H1 (cell line): ENCODE measurements at regions not wholly inside any gene's neighbourhood (a gene's known extent, or its start where the extent isn't known, plus 50 kb on each side); places are given as distances from the start of the nearest gene placed in this dataset.

ENCODE experiments used
- CTCF ChIA-PET: fragments of 300-600 bp; sonication (Branson Sonifier 250); formaldehyde crosslinking; loops from one replicate; lab custom pipeline; 2021; ENCODE audit not compliant: partially characterized antibody; lab: Charles Lee
- POLR2A ChIA-PET: fragments of 300-600 bp; sonication (Branson Sonifier 250); formaldehyde crosslinking; loops from one replicate; lab custom pipeline; 2021; ENCODE audit warnings: inconsistent platforms; ENCODE audit not compliant: partially characterized antibody; lab: Charles Lee
- DNase-seq, 2 experiments: peaks; one replicate each; pipeline versions ENCODE4 v3.0.0 to v3.0.0-alpha.2; 2010 to 2022; ENCODE audit warnings: low spot score in 2 of 2, low read depth in 1 of 2, mixed read lengths in 1 of 2
- FAIRE-seq: peaks from 2 replicates; lab custom pipeline; 2011; peaks lifted over from hg19 to GRCh38; lab: Jason Lieb, UNC
- H2AFZ ChIP-seq: 2 replicates; pipeline ENCODE4 v1.8.1; 2012; ENCODE audit warnings: low read length, inconsistent platforms
- H2AK5ac ChIP-seq: 2 replicates; pipeline ENCODE4 v1.6.1; 2013; ENCODE audit warnings: low read depth, low read length
- H2BK120ac ChIP-seq: replicated peaks from 2 replicates; pipeline ENCODE3; 2013; ENCODE audit warnings: low read depth, low read length, inconsistent platforms
- H2BK12ac ChIP-seq: 2 replicates; pipeline ENCODE4 v1.6.1; 2013; ENCODE audit warnings: low read depth, low read length
- H2BK15ac ChIP-seq: 2 replicates; pipeline ENCODE4 v1.6.1; 2013; ENCODE audit warnings: low read length
- H2BK20ac ChIP-seq: 2 replicates; pipeline ENCODE4 v1.6.1; 2013; ENCODE audit warnings: low read length
- H2BK5ac ChIP-seq: 2 replicates; pipeline ENCODE4 v1.6.1; 2013; ENCODE audit warnings: low read depth, low read length
- H3K14ac ChIP-seq: 2 replicates; pipeline ENCODE4 v1.6.1; 2013; ENCODE audit warnings: inconsistent platforms; ENCODE audit not compliant: insufficient read length
- H3K18ac ChIP-seq: 2 replicates; pipeline ENCODE4 v1.6.1; 2013; ENCODE audit warnings: low read length; ENCODE audit errors: extremely low read depth
- H3K23ac ChIP-seq: 2 replicates; pipeline ENCODE4 v1.6.1; 2013; ENCODE audit warnings: inconsistent platforms; ENCODE audit not compliant: insufficient read length
- H3K23me2 ChIP-seq: 2 replicates; pipeline ENCODE4 v1.6.1; 2013; ENCODE audit warnings: low read depth, low read length
- H3K27ac ChIP-seq: 2 replicates; pipeline ENCODE4 v1.6.1; 2011; ENCODE audit warnings: low read depth, low read length, inconsistent platforms
- H3K27me3 ChIP-seq, 4 experiments: replicated peaks in 1 of 4; 1 replicate in 1 of 4; 2 replicates in 3 of 4; pipeline versions ENCODE4 v1.6.1 to v1.8.1; 2011 to 2013; ENCODE audit warnings: low read length in 3 of 4, mild to moderate bottlenecking in 3 of 4, inconsistent platforms in 2 of 4, mixed read lengths in 2 of 4, moderate library complexity in 1 of 4; ENCODE audit not compliant: control insufficient read depth in 3 of 4, insufficient read depth in 3 of 4; ENCODE audit errors: extremely low read depth in 1 of 4
- H3K36me3 ChIP-seq, 4 experiments: 2 replicates each; pipeline versions ENCODE4 v1.6.1 to v1.8.1; 2011 to 2013; ENCODE audit warnings: mild to moderate bottlenecking in 4 of 4, low read length in 3 of 4, moderate library complexity in 2 of 4, control low read depth in 1 of 4, inconsistent platforms in 1 of 4; ENCODE audit not compliant: insufficient read depth in 4 of 4, control insufficient read depth in 2 of 4
- H3K4ac ChIP-seq: replicated peaks from 2 replicates; pipeline ENCODE3; 2013; ENCODE audit warnings: low read length, low read depth, mixed read lengths, inconsistent platforms; ENCODE audit not compliant: insufficient read length
- H3K4me1 ChIP-seq, 4 experiments: replicated peaks in 1 of 4; 1 replicate in 1 of 4; 2 replicates in 3 of 4; pipeline versions ENCODE4 v1.6.1 to v1.8.1; 2011 to 2013; ENCODE audit warnings: low read length in 3 of 4, inconsistent platforms in 2 of 4, mixed read lengths in 1 of 4; ENCODE audit not compliant: insufficient read depth in 4 of 4, control insufficient read depth in 3 of 4
- H3K4me2 ChIP-seq, 2 experiments: 2 replicates each; pipeline versions ENCODE4 v1.6.1 to v1.8.1; 2011 to 2013; ENCODE audit warnings: low read depth in 2 of 2, low read length in 2 of 2, control low read depth in 1 of 2, inconsistent platforms in 1 of 2, mild to moderate bottlenecking in 1 of 2; ENCODE audit not compliant: insufficient read depth in 1 of 2
- H3K4me3 ChIP-seq, 4 experiments: fragments of 200-600, 300-600 bp in 1 of 4; sonication (generic), shearing (Covaris generic), sonication (Bioruptor Twin) in 1 of 4; 2 replicates each; pipeline versions ENCODE4 v1.5.1 to v1.8.1; 2011 to 2016; ENCODE audit warnings: low read length in 4 of 4, low read depth in 3 of 4, control low read depth in 2 of 4, inconsistent platforms in 2 of 4, mild to moderate bottlenecking in 2 of 4, mixed read lengths in 1 of 4, moderate library complexity in 1 of 4; ENCODE audit not compliant: insufficient read depth in 2 of 4; ENCODE audit errors: extremely low read depth in 1 of 4
- H3K56ac ChIP-seq: replicated peaks from 2 replicates; pipeline ENCODE3; 2013; ENCODE audit warnings: low read depth, mild to moderate bottlenecking, mixed read lengths, low read length, inconsistent platforms; ENCODE audit not compliant: insufficient read length
- H3K79me1 ChIP-seq: 2 replicates; pipeline ENCODE4 v1.6.1; 2013; ENCODE audit warnings: low read depth, low read length, control low read depth
- H3K79me2 ChIP-seq, 2 experiments: 2 replicates each; pipeline versions ENCODE4 v1.6.1 to v1.8.1; 2012 to 2013; ENCODE audit warnings: low read length in 2 of 2, mild to moderate bottlenecking in 2 of 2, inconsistent platforms in 1 of 2; ENCODE audit not compliant: insufficient read depth in 2 of 2, control insufficient read depth in 1 of 2
- H3K9ac ChIP-seq, 4 experiments: replicated peaks in 1 of 4; 1 replicate in 1 of 4; 2 replicates in 3 of 4; pipeline versions ENCODE4 v1.6.1 to v1.8.1; 2011 to 2013; ENCODE audit warnings: low read depth in 3 of 4, low read length in 3 of 4, control low read depth in 2 of 4, mild to moderate bottlenecking in 2 of 4, moderate library complexity in 2 of 4, inconsistent platforms in 1 of 4; ENCODE audit errors: extremely low read depth in 1 of 4
- H3K9me3 ChIP-seq, 2 experiments: 2 replicates each; pipeline versions ENCODE4 v1.6.1 to v1.8.1; 2012 to 2013; ENCODE audit warnings: mild to moderate bottlenecking in 2 of 2, moderate library complexity in 2 of 2, control low read depth in 1 of 2, inconsistent platforms in 1 of 2, low read depth in 1 of 2, low read length in 1 of 2, mixed read lengths in 1 of 2; ENCODE audit not compliant: insufficient read depth in 2 of 2
- H4K20me1 ChIP-seq, 2 experiments: replicated peaks in 1 of 2; 2 replicates each; pipeline versions ENCODE3 to v1.8.1; 2011 to 2013; ENCODE audit warnings: inconsistent platforms in 2 of 2, low read length in 2 of 2, mild to moderate bottlenecking in 1 of 2; ENCODE audit not compliant: insufficient read depth in 2 of 2, control insufficient read depth in 1 of 2
- H4K5ac ChIP-seq: 2 replicates; pipeline ENCODE4 v1.6.1; 2013; ENCODE audit warnings: low read length, low read depth, mixed read lengths, inconsistent platforms; ENCODE audit not compliant: insufficient read length
- H4K8ac ChIP-seq: 2 replicates; pipeline ENCODE4 v1.8.0; 2013; ENCODE audit warnings: mild to moderate bottlenecking, moderate library complexity, low read length, inconsistent platforms; ENCODE audit not compliant: insufficient read depth; ENCODE audit errors: extremely low read depth
- H4K91ac ChIP-seq: replicated peaks from 2 replicates; pipeline ENCODE3; 2013; ENCODE audit warnings: low read length, mixed read lengths, inconsistent platforms; ENCODE audit not compliant: insufficient read length
- ASH2L ChIP-seq: fragments of 200-600, 300-600 bp; sonication (generic); IDR thresholded peaks from one replicate; pipeline ENCODE4 v1.7.1; 2017; ENCODE audit warnings: low read length
- SP2 ChIP-seq: IDR thresholded peaks from 2 replicates; pipeline ENCODE4 v1.6.1; 2012; ENCODE audit warnings: mild to moderate bottlenecking, low read length, inconsistent platforms
- WGBS, 2 experiments: shearing (Covaris generic) in 1 of 2; methylation state at CpG; one replicate each; pipeline versions ENCODE4 v1.1.6 to v1.1.7; 2013 to 2015; ENCODE audit warnings: low lambda C conversion rate in 2 of 2, mixed read lengths in 2 of 2, inconsistent platforms in 1 of 2, low coverage in 1 of 2, missing lambda C conversion rate in 1 of 2; ENCODE audit not compliant: insufficient replicate concordance in 2 of 2, insufficient coverage in 1 of 2, insufficient read length in 1 of 2; ENCODE audit errors: extremely low coverage in 1 of 2, missing lambda C conversion rate in 1 of 2; 5-methylcytosine and 5-hydroxymethylcytosine counted together

GRCh38 chr13:89470901-89471300 lies 1799.7 kb downstream of the SLITRK5 start:
- no peak overlapping the region for H2BK120ac ChIP-seq
- TF ChIP-seq ASH2L (no peak), SP2 (no peak)
- H2BK15ac ChIP-seq: no peak overlapping the region
- no peak overlapping the region for H3K9ac ChIP-seq
- H2AK5ac ChIP-seq: no peak overlapping the region
- 98% methylated on average over 3 of the region's 3 CpGs; no CpG with 5 or more reads in 1 of the 2 experiments for WGBS, 2 experiments
- no peak overlapping the region for H3K4me3 ChIP-seq
- no peak overlapping the region for H3K14ac ChIP-seq
- no peak overlapping the region for H4K91ac ChIP-seq
- DNase-seq: no peak
- H3K4me2 ChIP-seq: no peak overlapping the region
- no peak overlapping the region for H4K8ac ChIP-seq
- no peak overlapping the region for H2AFZ ChIP-seq
- no peak overlapping the region for H2BK5ac ChIP-seq
- FAIRE-seq: no peak
- no peaks in the 10 kb centered on the region for H3K79me1 ChIP-seq
- H3K18ac ChIP-seq: no peak overlapping the region
- H4K5ac ChIP-seq: no peak overlapping the region
- ChIA-PET CTCF (interaction anchor here (0.6 kb wide), 1 partner anchor 743 kb away, joined by 3 read pairs; no protein-coding TSS in a partner anchor), POLR2A (no interaction called here)
- no peak overlapping the region for H3K56ac ChIP-seq
- no peak overlapping the region for H2BK12ac ChIP-seq
- H3K4me1 ChIP-seq: no peaks in the 10 kb centered on the region
- no peaks in the 10 kb centered on the region for H3K23me2 ChIP-seq
- no peaks in the 10 kb centered on the region for H3K36me3 ChIP-seq
- H3K23ac ChIP-seq: no peak overlapping the region
- H3K4ac ChIP-seq: no peak overlapping the region
- H3K27ac ChIP-seq: no peak overlapping the region
- H2BK20ac ChIP-seq: no peak overlapping the region
- H3K79me2 ChIP-seq: no peaks in the 10 kb centered on the region
- no peaks in the 10 kb centered on the region for H4K20me1 ChIP-seq
- no peaks in the 10 kb centered on the region for H3K27me3 ChIP-seq
- H3K9me3 ChIP-seq: no peaks in the 10 kb centered on the region
